ENCODE measurements at regions not wholly inside any gene's neighbourhood (a gene's known extent, or its start where the extent isn't known, plus 50 kb on each side); places are given as distances from the start of the nearest gene placed in this dataset.
"Not testable (repeated sequence)": the region's sequence is repeated elsewhere in the genome, so short reads cannot be mapped to it uniquely, and the experiment has no call there.

GRCh38 chr2:87574193-87575119 is 173.4 kb upstream of the PLGLB2 start:
- not testable (repeated sequence) for H3K27me3 ChIP-seq (ENCODE audit: control insufficient read depth, insufficient read depth, low read length); H3K27ac ChIP-seq (ENCODE audit: low read length); H3K36me3 ChIP-seq (ENCODE audit: control insufficient read depth, insufficient read depth, low read length); H3K9me3 ChIP-seq (replicated peaks; ENCODE audit: control insufficient read depth, low read depth, low read length); H3K4me3 ChIP-seq (ENCODE audit: low read length); H3K4me1 ChIP-seq (ENCODE audit: control insufficient read depth, insufficient read depth, low read length); DNase-seq
- no CpG with 5 or more reads among the region's 10 CpGs for WGBS (ENCODE audit: insufficient coverage)

GRCh38 chr2:87575138-87575537 is 172.7 kb upstream of the PLGLB2 start:
- H3K27ac ChIP-seq (ENCODE audit: low read length); DNase-seq; H3K27me3 ChIP-seq (ENCODE audit: control insufficient read depth, insufficient read depth, low read length); H3K36me3 ChIP-seq (ENCODE audit: control insufficient read depth, insufficient read depth, low read length); H3K9me3 ChIP-seq (replicated peaks; ENCODE audit: control insufficient read depth, low read depth, low read length); H3K4me1 ChIP-seq (ENCODE audit: control insufficient read depth, insufficient read depth, low read length); H3K4me3 ChIP-seq (ENCODE audit: low read length): not testable (repeated sequence)
- no CpG with 5 or more reads among the region's 5 CpGs for WGBS (ENCODE audit: insufficient coverage)

- no CpG with 5 or more reads among the region's 2 CpGs for WGBS (ENCODE audit: insufficient coverage)
- not testable (repeated sequence) for DNase-seq; H3K4me3 ChIP-seq (ENCODE audit: low read length); H3K4me1 ChIP-seq (ENCODE audit: control insufficient read depth, insufficient read depth, low read length); H3K36me3 ChIP-seq (ENCODE audit: control insufficient read depth, insufficient read depth, low read length); H3K27me3 ChIP-seq (ENCODE audit: control insufficient read depth, insufficient read depth, low read length); H3K9me3 ChIP-seq (replicated peaks; ENCODE audit: control insufficient read depth, low read depth, low read length); H3K27ac ChIP-seq (ENCODE audit: low read length)
Observed at GRCh38 chr2:87577358-87577757, 170.5 kb upstream of the PLGLB2 start.

DNA sequence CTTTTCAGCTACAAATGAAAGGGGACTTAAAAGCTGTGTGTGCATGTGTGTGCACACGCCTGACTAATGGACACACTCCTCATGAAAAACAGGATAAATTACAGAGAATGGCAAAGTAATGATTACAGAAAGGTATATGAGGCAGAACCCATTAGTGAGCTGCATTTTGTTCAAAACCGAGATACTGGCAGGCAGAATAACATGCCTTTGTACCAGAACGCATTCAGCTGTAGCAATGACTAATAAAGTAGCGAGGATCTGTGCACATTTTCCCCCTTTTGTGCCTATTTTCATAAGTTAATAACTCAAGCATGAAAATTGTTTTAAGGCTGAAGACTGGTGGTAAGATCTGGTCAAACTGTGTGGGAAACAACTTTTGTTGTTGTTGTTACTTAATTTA is 165.7 kb upstream of the PLGLB2 start:
- H3K36me3 ChIP-seq (ENCODE audit: control insufficient read depth, insufficient read depth, low read length); H3K4me3 ChIP-seq (ENCODE audit: low read length); H3K27me3 ChIP-seq (ENCODE audit: control insufficient read depth, insufficient read depth, low read length); H3K4me1 ChIP-seq (ENCODE audit: control insufficient read depth, insufficient read depth, low read length); DNase-seq; H3K27ac ChIP-seq (ENCODE audit: low read length); H3K9me3 ChIP-seq (replicated peaks; ENCODE audit: control insufficient read depth, low read depth, low read length): not testable (repeated sequence)
- WGBS (ENCODE audit: insufficient coverage), result no CpG with 5 or more reads among the region's 4 CpGs

GRCh38 chr2:87582579-87582978 is 165.3 kb upstream of the PLGLB2 start:
- H3K27me3 ChIP-seq (ENCODE audit: control insufficient read depth, insufficient read depth, low read length); H3K4me3 ChIP-seq (ENCODE audit: low read length); H3K4me1 ChIP-seq (ENCODE audit: control insufficient read depth, insufficient read depth, low read length); H3K36me3 ChIP-seq (ENCODE audit: control insufficient read depth, insufficient read depth, low read length); H3K27ac ChIP-seq (ENCODE audit: low read length); H3K9me3 ChIP-seq (replicated peaks; ENCODE audit: control insufficient read depth, low read depth, low read length); DNase-seq: not testable (repeated sequence)

- not testable (repeated sequence) for DNase-seq; H3K9me3 ChIP-seq (replicated peaks; ENCODE audit: control insufficient read depth, low read depth, low read length); H3K27ac ChIP-seq (ENCODE audit: low read length); H3K4me3 ChIP-seq (ENCODE audit: low read length); H3K4me1 ChIP-seq (ENCODE audit: control insufficient read depth, insufficient read depth, low read length); H3K27me3 ChIP-seq (ENCODE audit: control insufficient read depth, insufficient read depth, low read length); H3K36me3 ChIP-seq (ENCODE audit: control insufficient read depth, insufficient read depth, low read length)
- no CpG with 5 or more reads among the region's 2 CpGs for WGBS (ENCODE audit: insufficient coverage)
Observed at GRCh38 chr2:87583370-87583769, 164.5 kb upstream of the PLGLB2 start.

DNA sequence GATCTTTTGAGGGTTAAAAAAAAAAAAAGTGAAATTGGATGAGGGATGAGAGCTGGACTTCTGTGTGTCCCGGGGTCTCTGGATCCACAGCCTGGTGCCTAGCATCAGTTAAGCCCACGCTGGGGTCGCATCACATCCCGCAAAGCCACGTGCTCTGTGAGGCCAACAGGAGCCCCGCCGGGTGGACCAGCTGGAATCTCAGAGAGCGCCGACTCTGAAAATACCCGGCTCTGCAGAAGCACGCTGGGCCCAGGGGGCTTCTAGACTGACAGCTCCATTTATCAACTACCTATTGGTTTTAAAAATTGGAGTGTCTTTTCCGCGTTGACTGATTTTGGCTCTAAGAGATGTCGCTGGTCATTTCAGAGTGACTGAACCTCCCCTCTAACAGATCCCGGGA is 164.1 kb upstream of the PLGLB2 start:
- not testable (repeated sequence) for DNase-seq; H3K9me3 ChIP-seq (replicated peaks; ENCODE audit: control insufficient read depth, low read depth, low read length); H3K36me3 ChIP-seq (ENCODE audit: control insufficient read depth, insufficient read depth, low read length); H3K4me3 ChIP-seq (ENCODE audit: low read length); H3K27ac ChIP-seq (ENCODE audit: low read length); H3K27me3 ChIP-seq (ENCODE audit: control insufficient read depth, insufficient read depth, low read length); H3K4me1 ChIP-seq (ENCODE audit: control insufficient read depth, insufficient read depth, low read length)
- WGBS (ENCODE audit: insufficient coverage), result no CpG with 5 or more reads among the region's 15 CpGs

GRCh38 chr2:87584268-87584906 is 163.5 kb upstream of the PLGLB2 start:
- H3K9me3 ChIP-seq (replicated peaks; ENCODE audit: control insufficient read depth, low read depth, low read length); H3K27ac ChIP-seq (ENCODE audit: low read length); H3K36me3 ChIP-seq (ENCODE audit: control insufficient read depth, insufficient read depth, low read length); H3K4me1 ChIP-seq (ENCODE audit: control insufficient read depth, insufficient read depth, low read length); H3K27me3 ChIP-seq (ENCODE audit: control insufficient read depth, insufficient read depth, low read length); H3K4me3 ChIP-seq (ENCODE audit: low read length): not testable (repeated sequence)
- 0% methylated on average over 20 of the region's 35 CpGs for WGBS (ENCODE audit: insufficient coverage)
- DNase-seq, result peak; percentile 67

DNA sequence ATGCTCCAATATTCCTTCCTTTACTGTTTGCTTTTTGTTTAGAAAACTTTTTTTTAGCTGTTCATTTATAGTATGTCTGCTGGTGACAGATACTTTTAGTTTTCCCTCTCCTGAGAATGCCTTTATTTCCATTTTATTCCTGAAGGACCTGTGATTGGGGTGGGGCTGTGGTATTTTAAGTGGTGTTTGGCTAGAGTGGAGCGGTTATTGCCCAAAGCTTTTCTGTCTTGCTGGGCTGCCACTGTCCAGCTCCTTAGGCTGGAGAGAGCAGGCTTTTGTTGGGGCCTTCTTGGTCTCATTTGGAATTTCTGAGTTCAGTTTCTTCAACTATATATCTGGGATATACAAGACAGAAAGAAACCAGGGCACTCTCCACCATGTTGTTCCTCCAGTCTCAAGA is 160.0 kb upstream of the PLGLB2 start:
- not testable (repeated sequence) for H3K36me3 ChIP-seq (ENCODE audit: control insufficient read depth, insufficient read depth, low read length); H3K9me3 ChIP-seq (replicated peaks; ENCODE audit: control insufficient read depth, low read depth, low read length); H3K4me3 ChIP-seq (ENCODE audit: low read length); H3K4me1 ChIP-seq (ENCODE audit: control insufficient read depth, insufficient read depth, low read length); H3K27ac ChIP-seq (ENCODE audit: low read length); DNase-seq; H3K27me3 ChIP-seq (ENCODE audit: control insufficient read depth, insufficient read depth, low read length)
- no CpG with 5 or more reads among the region's 1 CpG for WGBS (ENCODE audit: insufficient coverage)

GRCh38 chr2:87592974-87593373 is 154.9 kb upstream of the PLGLB2 start:
- not testable (repeated sequence) for DNase-seq; H3K9me3 ChIP-seq (replicated peaks; ENCODE audit: control insufficient read depth, low read depth, low read length); H3K27me3 ChIP-seq (ENCODE audit: control insufficient read depth, insufficient read depth, low read length); H3K27ac ChIP-seq (ENCODE audit: low read length); H3K4me3 ChIP-seq (ENCODE audit: low read length); H3K36me3 ChIP-seq (ENCODE audit: control insufficient read depth, insufficient read depth, low read length)
- no CpG with 5 or more reads among the region's 4 CpGs for WGBS (ENCODE audit: insufficient coverage)
- H3K4me1 ChIP-seq (ENCODE audit: control insufficient read depth, insufficient read depth, low read length), result peaks cover 11% of the 10 kb centered on the region
